Liver (tissue), 8 donors: ENCODE measurements at regions not wholly inside any gene's neighbourhood (a gene's known extent, or its start where the extent isn't known, plus 50 kb on each side); places are given as distances from the start of the nearest gene placed in this dataset.

Experiments
- DNase-seq: peaks from one replicate; pipeline ENCODE4 v3.0.0-alpha.2; 2017; ENCODE audit warnings: low spot score
- H3K27ac ChIP-seq, 2 donors: one replicate each; pipeline ENCODE4 v1.7.0; 2013; ENCODE audit warnings: inconsistent platforms in 2 of 2, low read length in 2 of 2, control low read depth in 1 of 2, low read depth in 1 of 2, mild to moderate bottlenecking in 1 of 2
- H3K27me3 ChIP-seq, 4 donors: one replicate each; pipeline versions ENCODE4 v1.6.1 to v1.7.0; 2013; ENCODE audit warnings: low read length in 3 of 4, inconsistent platforms in 1 of 4, mild to moderate bottlenecking in 1 of 4, moderate library complexity in 1 of 4; ENCODE audit not compliant: control insufficient read depth in 4 of 4, insufficient read depth in 4 of 4
- H3K36me3 ChIP-seq, 4 donors: one replicate each; pipeline versions ENCODE4 v1.6.1 to v1.7.0; 2013; ENCODE audit warnings: low read length in 3 of 4, mild to moderate bottlenecking in 3 of 4, low read depth in 1 of 4, moderate library complexity in 1 of 4; ENCODE audit not compliant: control insufficient read depth in 4 of 4, insufficient read depth in 3 of 4
- H3K4me1 ChIP-seq, 4 donors: one replicate each; pipeline versions ENCODE4 v1.6.1 to v1.7.0; 2013; ENCODE audit warnings: low read length in 3 of 4, mild to moderate bottlenecking in 3 of 4, moderate library complexity in 1 of 4; ENCODE audit not compliant: control insufficient read depth in 4 of 4, insufficient read depth in 4 of 4
- H3K4me3 ChIP-seq, 3 donors: one replicate each; pipeline versions ENCODE4 v1.6.1 to v1.7.0; 2013; ENCODE audit warnings: low read length in 3 of 3, control low read depth in 1 of 3, low read depth in 1 of 3, mild to moderate bottlenecking in 1 of 3
- H3K9ac ChIP-seq, 2 donors: one replicate each; pipeline ENCODE4 v1.7.0; 2013; ENCODE audit warnings: low read length in 2 of 2, mild to moderate bottlenecking in 2 of 2, moderate library complexity in 2 of 2, control low read depth in 1 of 2, low read depth in 1 of 2
- H3K9me3 ChIP-seq, 4 donors: one replicate each; pipeline versions ENCODE4 v1.6.1 to v1.7.0; 2013; ENCODE audit warnings: low read length in 3 of 4; ENCODE audit not compliant: control insufficient read depth in 4 of 4
- EGR1 ChIP-seq, 2 donors: IDR thresholded peaks; 2 replicates each; pipeline ENCODE4 v1.6.1; 2016 to 2018; ENCODE audit warnings: antibody characterized with exemption in 2 of 2, low read depth in 2 of 2
- GABPA ChIP-seq, 2 donors: IDR thresholded peaks in 1 of 2; conservative IDR thresholded peaks in 1 of 2; 2 replicates each; pipeline ENCODE4 v1.6.1; 2016; ENCODE audit warnings: antibody characterized with exemption in 2 of 2, mild to moderate bottlenecking in 1 of 2, moderate library complexity in 1 of 2
- HNF4A ChIP-seq, 2 donors: conservative IDR thresholded peaks; 2 replicates each; pipeline ENCODE4 v1.6.1; 2016; ENCODE audit warnings: antibody characterized with exemption in 2 of 2, mild to moderate bottlenecking in 2 of 2
- NR2F2 ChIP-seq: IDR thresholded peaks from 2 replicates; pipeline ENCODE4 v1.6.1; 2016; ENCODE audit warnings: antibody characterized with exemption
- RAD21 ChIP-seq, 2 donors: IDR thresholded peaks; 2 replicates each; pipeline ENCODE4 v1.6.1; 2016; ENCODE audit warnings: antibody characterized with exemption in 2 of 2, mild to moderate bottlenecking in 2 of 2
- RXRA ChIP-seq, 2 donors: IDR thresholded peaks; 2 replicates each; pipeline ENCODE4 v1.6.1; 2017 to 2018; ENCODE audit warnings: antibody characterized with exemption in 2 of 2, mild to moderate bottlenecking in 1 of 2
- SP1 ChIP-seq: IDR thresholded peaks from 2 replicates; pipeline ENCODE4 v1.6.1; 2018; ENCODE audit warnings: antibody characterized with exemption, mild to moderate bottlenecking
- YY1 ChIP-seq: IDR thresholded peaks from 2 replicates; pipeline ENCODE4 v1.6.1; 2016; ENCODE audit warnings: antibody characterized with exemption, mild to moderate bottlenecking
- whole genome bisulfite sequencing: extraction: QIAGEN DNeasy Blood & Tissue Kit; methylation state at CpG from one replicate; pipeline ENCODE4 v1.1.7; 2013; 5-methylcytosine and 5-hydroxymethylcytosine counted together
- TF ChIP-seq, protein P1 (sequence below): IDR thresholded peaks from 2 replicates; pipeline ENCODE4 v1.6.1; 2016; ENCODE audit warnings: antibody characterized with exemption, mild to moderate bottlenecking
- TF ChIP-seq, protein P2 (sequence below): fragments of 150-350 bp; IDR thresholded peaks from 2 replicates; pipeline ENCODE4 v1.5.1; 2017; ENCODE audit warnings: improper control_type of control experiment, low read depth, low read length; ENCODE audit not compliant: missing input control
- TF ChIP-seq, protein P3 (sequence below): IDR thresholded peaks from 2 replicates; pipeline ENCODE4 v1.6.1; 2016; ENCODE audit warnings: antibody characterized with exemption
- donor health status: healthy.
- donor health status: healthy.
- donor health status: healthy.
- donor health status: healthy.
- donor health status: healthy.

DNA sequence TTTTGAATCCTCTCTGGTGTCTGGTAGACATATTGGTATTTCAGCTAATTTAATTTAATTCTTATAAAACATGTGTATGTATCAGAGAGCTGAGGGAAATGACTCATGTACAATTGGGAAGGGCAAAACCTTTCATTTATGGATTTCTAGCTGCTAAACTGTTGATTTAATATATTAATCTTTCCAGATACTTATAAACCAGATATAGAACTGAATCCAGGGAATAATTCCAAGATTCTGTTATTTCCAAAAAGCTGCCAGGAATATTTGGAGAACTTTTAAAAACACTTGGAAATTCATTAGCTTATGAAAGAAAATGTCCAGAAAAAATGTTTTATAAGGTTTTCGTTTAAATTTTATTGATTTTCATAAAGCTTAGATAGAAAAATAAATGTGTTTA is 295.5 kb downstream of the YTHDC2 start (continued):
- TF ChIP-seq EGR1 (IDR thresholded peaks at IDR 0.05; ENCODE audit: low read depth in 2 of 2) (no peak), HNF4A (conservative IDR thresholded peaks at IDR 0.05) (no peak), GABPA (IDR thresholded peaks at IDR 0.05 in 1 of 2, conservative IDR thresholded peaks at IDR 0.05 in 1 of 2) (no peak)

DNA sequence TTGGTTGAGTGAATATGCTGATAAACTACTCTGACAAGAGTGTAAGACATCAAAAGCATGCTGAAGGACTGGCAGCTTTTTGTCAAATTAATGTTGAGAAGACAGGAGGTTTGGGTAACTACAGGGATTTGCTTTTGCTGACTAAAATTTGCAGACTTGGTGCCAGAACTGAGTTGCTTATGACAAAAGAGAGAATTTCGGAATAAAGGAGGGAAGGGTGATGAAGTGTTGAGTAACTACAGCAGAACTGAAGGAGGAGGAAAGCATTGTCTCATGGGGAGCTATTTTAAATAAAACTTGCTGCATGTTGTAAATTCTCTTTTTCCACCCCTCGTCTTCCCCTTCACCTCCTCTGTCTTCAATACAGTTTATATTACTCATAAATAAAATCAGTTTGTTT is 296.1 kb downstream of the YTHDC2 start:
- DNase-seq = no peak
- H3K4me1 ChIP-seq = peaks cover 0 to 2% (median 0%) of the 10 kb centered on the region in 4 donors
- H3K9me3 ChIP-seq = no peaks in the 10 kb centered on the region
- H3K27me3 ChIP-seq = peaks cover 0 to 10% (median 0%) of the 10 kb centered on the region in 4 donors
- 67% methylated on average over 2 of the region's 2 CpGs for WGBS
- H3K4me3 ChIP-seq = no peak overlapping the region
- no peak overlapping the region for H3K27ac ChIP-seq
- no peaks in the 10 kb centered on the region for H3K36me3 ChIP-seq
- TF ChIP-seq, protein P1, sequence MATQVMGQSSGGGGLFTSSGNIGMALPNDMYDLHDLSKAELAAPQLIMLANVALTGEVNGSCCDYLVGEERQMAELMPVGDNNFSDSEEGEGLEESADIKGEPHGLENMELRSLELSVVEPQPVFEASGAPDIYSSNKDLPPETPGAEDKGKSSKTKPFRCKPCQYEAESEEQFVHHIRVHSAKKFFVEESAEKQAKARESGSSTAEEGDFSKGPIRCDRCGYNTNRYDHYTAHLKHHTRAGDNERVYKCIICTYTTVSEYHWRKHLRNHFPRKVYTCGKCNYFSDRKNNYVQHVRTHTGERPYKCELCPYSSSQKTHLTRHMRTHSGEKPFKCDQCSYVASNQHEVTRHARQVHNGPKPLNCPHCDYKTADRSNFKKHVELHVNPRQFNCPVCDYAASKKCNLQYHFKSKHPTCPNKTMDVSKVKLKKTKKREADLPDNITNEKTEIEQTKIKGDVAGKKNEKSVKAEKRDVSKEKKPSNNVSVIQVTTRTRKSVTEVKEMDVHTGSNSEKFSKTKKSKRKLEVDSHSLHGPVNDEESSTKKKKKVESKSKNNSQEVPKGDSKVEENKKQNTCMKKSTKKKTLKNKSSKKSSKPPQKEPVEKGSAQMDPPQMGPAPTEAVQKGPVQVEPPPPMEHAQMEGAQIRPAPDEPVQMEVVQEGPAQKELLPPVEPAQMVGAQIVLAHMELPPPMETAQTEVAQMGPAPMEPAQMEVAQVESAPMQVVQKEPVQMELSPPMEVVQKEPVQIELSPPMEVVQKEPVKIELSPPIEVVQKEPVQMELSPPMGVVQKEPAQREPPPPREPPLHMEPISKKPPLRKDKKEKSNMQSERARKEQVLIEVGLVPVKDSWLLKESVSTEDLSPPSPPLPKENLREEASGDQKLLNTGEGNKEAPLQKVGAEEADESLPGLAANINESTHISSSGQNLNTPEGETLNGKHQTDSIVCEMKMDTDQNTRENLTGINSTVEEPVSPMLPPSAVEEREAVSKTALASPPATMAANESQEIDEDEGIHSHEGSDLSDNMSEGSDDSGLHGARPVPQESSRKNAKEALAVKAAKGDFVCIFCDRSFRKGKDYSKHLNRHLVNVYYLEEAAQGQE = no peak
- TF ChIP-seq RXRA (IDR thresholded peaks at IDR 0.05) (no peak), RAD21 (IDR thresholded peaks at IDR 0.05) (no peak), EGR1 (IDR thresholded peaks at IDR 0.05; ENCODE audit: low read depth in 2 of 2) (no peak), NR2F2 (no peak)
- TF ChIP-seq, protein P2, sequence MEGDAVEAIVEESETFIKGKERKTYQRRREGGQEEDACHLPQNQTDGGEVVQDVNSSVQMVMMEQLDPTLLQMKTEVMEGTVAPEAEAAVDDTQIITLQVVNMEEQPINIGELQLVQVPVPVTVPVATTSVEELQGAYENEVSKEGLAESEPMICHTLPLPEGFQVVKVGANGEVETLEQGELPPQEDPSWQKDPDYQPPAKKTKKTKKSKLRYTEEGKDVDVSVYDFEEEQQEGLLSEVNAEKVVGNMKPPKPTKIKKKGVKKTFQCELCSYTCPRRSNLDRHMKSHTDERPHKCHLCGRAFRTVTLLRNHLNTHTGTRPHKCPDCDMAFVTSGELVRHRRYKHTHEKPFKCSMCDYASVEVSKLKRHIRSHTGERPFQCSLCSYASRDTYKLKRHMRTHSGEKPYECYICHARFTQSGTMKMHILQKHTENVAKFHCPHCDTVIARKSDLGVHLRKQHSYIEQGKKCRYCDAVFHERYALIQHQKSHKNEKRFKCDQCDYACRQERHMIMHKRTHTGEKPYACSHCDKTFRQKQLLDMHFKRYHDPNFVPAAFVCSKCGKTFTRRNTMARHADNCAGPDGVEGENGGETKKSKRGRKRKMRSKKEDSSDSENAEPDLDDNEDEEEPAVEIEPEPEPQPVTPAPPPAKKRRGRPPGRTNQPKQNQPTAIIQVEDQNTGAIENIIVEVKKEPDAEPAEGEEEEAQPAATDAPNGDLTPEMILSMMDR = no peak
- H3K9ac ChIP-seq = no peak overlapping the region

DNA sequence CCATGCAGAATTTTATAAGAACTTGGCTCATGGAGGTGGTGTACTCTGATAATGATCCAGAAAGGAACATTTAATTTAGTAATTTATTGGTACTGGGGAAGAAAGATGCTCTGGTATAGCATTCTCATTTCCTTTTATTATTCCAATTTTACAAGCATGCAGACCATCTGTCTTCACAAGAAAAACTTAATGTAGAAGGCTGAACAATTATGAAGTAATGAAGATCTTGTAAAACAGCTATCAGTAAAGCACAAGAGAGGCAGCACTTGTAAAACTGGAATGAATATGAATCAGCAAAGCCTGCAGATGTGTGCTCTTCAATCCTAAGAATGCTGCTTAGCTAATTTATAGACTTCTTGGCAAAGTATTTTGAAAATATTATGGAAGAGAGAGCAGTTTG is 300.0 kb downstream of the YTHDC2 start:
- no peak for TF ChIP-seq NR2F2
- TF ChIP-seq, protein P3, sequence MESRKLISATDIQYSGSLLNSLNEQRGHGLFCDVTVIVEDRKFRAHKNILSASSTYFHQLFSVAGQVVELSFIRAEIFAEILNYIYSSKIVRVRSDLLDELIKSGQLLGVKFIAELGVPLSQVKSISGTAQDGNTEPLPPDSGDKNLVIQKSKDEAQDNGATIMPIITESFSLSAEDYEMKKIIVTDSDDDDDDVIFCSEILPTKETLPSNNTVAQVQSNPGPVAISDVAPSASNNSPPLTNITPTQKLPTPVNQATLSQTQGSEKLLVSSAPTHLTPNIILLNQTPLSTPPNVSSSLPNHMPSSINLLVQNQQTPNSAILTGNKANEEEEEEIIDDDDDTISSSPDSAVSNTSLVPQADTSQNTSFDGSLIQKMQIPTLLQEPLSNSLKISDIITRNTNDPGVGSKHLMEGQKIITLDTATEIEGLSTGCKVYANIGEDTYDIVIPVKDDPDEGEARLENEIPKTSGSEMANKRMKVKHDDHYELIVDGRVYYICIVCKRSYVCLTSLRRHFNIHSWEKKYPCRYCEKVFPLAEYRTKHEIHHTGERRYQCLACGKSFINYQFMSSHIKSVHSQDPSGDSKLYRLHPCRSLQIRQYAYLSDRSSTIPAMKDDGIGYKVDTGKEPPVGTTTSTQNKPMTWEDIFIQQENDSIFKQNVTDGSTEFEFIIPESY = no peak
- no peak for TF ChIP-seq YY1
- TF ChIP-seq RXRA (IDR thresholded peaks at IDR 0.05) = no peak
- no peak for TF ChIP-seq SP1
- H3K9me3 ChIP-seq = no peaks in the 10 kb centered on the region
- no peak overlapping the region for H3K27ac ChIP-seq
- no peak overlapping the region for H3K9ac ChIP-seq
- no peak overlapping the region for H3K4me3 ChIP-seq
- peaks cover 0 to 10% (median 0%) of the 10 kb centered on the region in 4 donors for H3K27me3 ChIP-seq
- DNase-seq = no peak
- no peaks in the 10 kb centered on the region for H3K4me1 ChIP-seq
- H3K36me3 ChIP-seq = no peaks in the 10 kb centered on the region
